Liver (tissue), 8 donors: ENCODE measurements at regions not wholly inside any gene's neighbourhood (a gene's known extent, or its start where the extent isn't known, plus 50 kb on each side); places are given as distances from the start of the nearest gene placed in this dataset.

Experiments used
- DNase-seq: peaks from one replicate; pipeline ENCODE4 v3.0.0-alpha.2; 2017; ENCODE audit warnings: low spot score
- H3K27ac ChIP-seq, 2 donors: one replicate each; pipeline ENCODE4 v1.7.0; 2013; ENCODE audit warnings: inconsistent platforms in 2 of 2, low read length in 2 of 2, control low read depth in 1 of 2, low read depth in 1 of 2, mild to moderate bottlenecking in 1 of 2
- H3K27me3 ChIP-seq, 4 donors: one replicate each; pipeline versions ENCODE4 v1.6.1 to v1.7.0; 2013; ENCODE audit warnings: low read length in 3 of 4, inconsistent platforms in 1 of 4, mild to moderate bottlenecking in 1 of 4, moderate library complexity in 1 of 4; ENCODE audit not compliant: control insufficient read depth in 4 of 4, insufficient read depth in 4 of 4
- H3K36me3 ChIP-seq, 4 donors: one replicate each; pipeline versions ENCODE4 v1.6.1 to v1.7.0; 2013; ENCODE audit warnings: low read length in 3 of 4, mild to moderate bottlenecking in 3 of 4, low read depth in 1 of 4, moderate library complexity in 1 of 4; ENCODE audit not compliant: control insufficient read depth in 4 of 4, insufficient read depth in 3 of 4
- H3K4me1 ChIP-seq, 4 donors: one replicate each; pipeline versions ENCODE4 v1.6.1 to v1.7.0; 2013; ENCODE audit warnings: low read length in 3 of 4, mild to moderate bottlenecking in 3 of 4, moderate library complexity in 1 of 4; ENCODE audit not compliant: control insufficient read depth in 4 of 4, insufficient read depth in 4 of 4
- H3K4me3 ChIP-seq, 3 donors: one replicate each; pipeline versions ENCODE4 v1.6.1 to v1.7.0; 2013; ENCODE audit warnings: low read length in 3 of 3, control low read depth in 1 of 3, low read depth in 1 of 3, mild to moderate bottlenecking in 1 of 3
- H3K9ac ChIP-seq, 2 donors: one replicate each; pipeline ENCODE4 v1.7.0; 2013; ENCODE audit warnings: low read length in 2 of 2, mild to moderate bottlenecking in 2 of 2, moderate library complexity in 2 of 2, control low read depth in 1 of 2, low read depth in 1 of 2
- H3K9me3 ChIP-seq, 4 donors: one replicate each; pipeline versions ENCODE4 v1.6.1 to v1.7.0; 2013; ENCODE audit warnings: low read length in 3 of 4; ENCODE audit not compliant: control insufficient read depth in 4 of 4
- ATF3 ChIP-seq: IDR thresholded peaks from 2 replicates; pipeline ENCODE4 v1.6.1; 2016; ENCODE audit warnings: antibody characterized with exemption
- CTCF ChIP-seq: fragments of 150-350 bp; IDR thresholded peaks from 2 replicates; pipeline ENCODE4 v1.5.1; 2017; ENCODE audit warnings: improper control_type of control experiment, low read depth, low read length; ENCODE audit not compliant: missing input control
- EGR1 ChIP-seq, 2 donors: IDR thresholded peaks; 2 replicates each; pipeline ENCODE4 v1.6.1; 2016 to 2018; ENCODE audit warnings: antibody characterized with exemption in 2 of 2, low read depth in 2 of 2
- FOXA1 ChIP-seq: IDR thresholded peaks from 2 replicates; pipeline ENCODE4 v1.6.1; 2016; ENCODE audit warnings: antibody characterized with exemption
- FOXA2 ChIP-seq: IDR thresholded peaks from 2 replicates; pipeline ENCODE4 v1.6.1; 2016; ENCODE audit warnings: antibody characterized with exemption
- GABPA ChIP-seq, 2 donors: IDR thresholded peaks in 1 of 2; conservative IDR thresholded peaks in 1 of 2; 2 replicates each; pipeline ENCODE4 v1.6.1; 2016; ENCODE audit warnings: antibody characterized with exemption in 2 of 2, mild to moderate bottlenecking in 1 of 2, moderate library complexity in 1 of 2
- HNF4A ChIP-seq, 2 donors: conservative IDR thresholded peaks; 2 replicates each; pipeline ENCODE4 v1.6.1; 2016; ENCODE audit warnings: antibody characterized with exemption in 2 of 2, mild to moderate bottlenecking in 2 of 2
- HNF4G ChIP-seq: IDR thresholded peaks from 2 replicates; pipeline ENCODE4 v1.6.1; 2016; ENCODE audit warnings: antibody characterized with exemption
- MAX ChIP-seq: IDR thresholded peaks from 2 replicates; pipeline ENCODE4 v1.6.1; 2016; ENCODE audit warnings: antibody characterized with exemption
- NR2F2 ChIP-seq: IDR thresholded peaks from 2 replicates; pipeline ENCODE4 v1.6.1; 2016; ENCODE audit warnings: antibody characterized with exemption
- RAD21 ChIP-seq, 2 donors: IDR thresholded peaks; 2 replicates each; pipeline ENCODE4 v1.6.1; 2016; ENCODE audit warnings: antibody characterized with exemption in 2 of 2, mild to moderate bottlenecking in 2 of 2
- REST ChIP-seq: IDR thresholded peaks from 2 replicates; pipeline ENCODE4 v1.6.1; 2016; ENCODE audit warnings: antibody characterized with exemption, mild to moderate bottlenecking
- TAF1 ChIP-seq: conservative IDR thresholded peaks from 2 replicates; pipeline ENCODE4 v1.6.1; 2016; ENCODE audit warnings: antibody characterized with exemption, mild to moderate bottlenecking
- YY1 ChIP-seq: IDR thresholded peaks from 2 replicates; pipeline ENCODE4 v1.6.1; 2016; ENCODE audit warnings: antibody characterized with exemption, mild to moderate bottlenecking
- ZBTB33 ChIP-seq: IDR thresholded peaks from 2 replicates; pipeline ENCODE4 v1.6.1; 2016; ENCODE audit warnings: antibody characterized with exemption
- WGBS: extraction: QIAGEN DNeasy Blood & Tissue Kit; methylation state at CpG from one replicate; pipeline ENCODE4 v1.1.7; 2013; 5-methylcytosine and 5-hydroxymethylcytosine counted together
- donor health status: healthy.
- donor health status: healthy.
- donor health status: healthy.
- donor health status: healthy.
- donor health status: healthy.

GRCh38 chr10:65313406-65313805 is 1612.4 kb upstream of the LRRTM3 start:
- Histone ChIP-seq H3K27ac (no peak overlapping the region), H3K4me1 (peaks cover 0 to 9% (median 1%) of the 10 kb centered on the region in 4 donors), H3K36me3 (no peaks in the 10 kb centered on the region), H3K9me3 (no peaks in the 10 kb centered on the region), H3K27me3 (peaks cover 0 to 2% (median 0%) of the 10 kb centered on the region in 4 donors), H3K4me3 (no peak overlapping the region), H3K9ac (no peak overlapping the region)
- no peak for DNase-seq
- TF ChIP-seq CTCF (no peak), MAX (no peak), RAD21 (IDR thresholded peaks at IDR 0.05) (no peak), ATF3 (no peak), REST (no peak), YY1 (no peak), FOXA1 (no peak), TAF1 (no peak), ZBTB33 (no peak), HNF4A (conservative IDR thresholded peaks at IDR 0.05) (no peak), GABPA (IDR thresholded peaks at IDR 0.05 in 1 of 2, conservative IDR thresholded peaks at IDR 0.05 in 1 of 2) (no peak), HNF4G (no peak)
- 90% methylated on average over 2 of the region's 2 CpGs for WGBS

GRCh38 chr10:65314253-65314652 is 1611.6 kb upstream of the LRRTM3 start:
- no peak for DNase-seq
- 88% methylated on average over 3 of the region's 3 CpGs for WGBS
- Histone ChIP-seq H3K27me3 (peaks cover 0 to 2% (median 0%) of the 10 kb centered on the region in 4 donors), H3K9ac (no peak overlapping the region), H3K4me3 (no peak overlapping the region), H3K36me3 (no peaks in the 10 kb centered on the region), H3K9me3 (no peaks in the 10 kb centered on the region), H3K27ac (no peak overlapping the region), H3K4me1 (peaks cover 0 to 13% (median 1%) of the 10 kb centered on the region in 4 donors)
- TF ChIP-seq ATF3, result no peak
- no peak for TF ChIP-seq MAX
- TF ChIP-seq YY1, result no peak
- TF ChIP-seq FOXA2, result no peak
- TF ChIP-seq EGR1 (IDR thresholded peaks at IDR 0.05; ENCODE audit: low read depth in 2 of 2), result no peak
- TF ChIP-seq REST, result no peak
- no peak for TF ChIP-seq NR2F2
- no peak for TF ChIP-seq ZBTB33
- TF ChIP-seq GABPA (IDR thresholded peaks at IDR 0.05 in 1 of 2, conservative IDR thresholded peaks at IDR 0.05 in 1 of 2), result no peak
- no peak for TF ChIP-seq RAD21 (IDR thresholded peaks at IDR 0.05)
